GM12874 (cell line): ENCODE measurements at regions not wholly inside any gene's neighbourhood (a gene's known extent, or its start where the extent isn't known, plus 50 kb on each side); places are given as distances from the start of the nearest gene placed in this dataset.

Source experiments
- TF ChIP-seq, protein P1 (sequence below): IDR thresholded peaks from 2 replicates; pipeline ENCODE4 v1.5.1; 2011; ENCODE audit warnings: low read depth, mild to moderate bottlenecking, control low read depth, low read length, moderate library complexity; ENCODE audit not compliant: insufficient read depth

DNA sequence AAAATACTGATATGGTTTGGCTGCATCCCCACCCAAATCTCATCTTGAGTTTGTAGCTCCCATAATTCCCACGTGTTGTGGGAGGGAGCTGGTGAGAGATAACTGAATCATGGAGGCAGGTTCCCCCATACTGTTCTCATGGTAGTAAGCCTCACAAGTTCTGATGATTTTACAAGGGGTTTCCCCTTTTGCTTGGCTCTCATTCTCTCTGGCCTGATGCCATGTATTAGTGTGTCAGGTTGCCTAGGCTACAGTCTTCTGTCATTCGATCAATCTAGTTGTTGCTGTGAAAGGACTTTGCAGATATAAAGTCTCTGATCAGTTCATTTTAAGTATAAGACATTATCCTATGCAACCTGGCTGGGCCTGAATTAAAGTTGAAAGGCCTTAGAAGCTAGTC lies 209.3 kb upstream of the MAOA start:
- TF ChIP-seq, protein P1, sequence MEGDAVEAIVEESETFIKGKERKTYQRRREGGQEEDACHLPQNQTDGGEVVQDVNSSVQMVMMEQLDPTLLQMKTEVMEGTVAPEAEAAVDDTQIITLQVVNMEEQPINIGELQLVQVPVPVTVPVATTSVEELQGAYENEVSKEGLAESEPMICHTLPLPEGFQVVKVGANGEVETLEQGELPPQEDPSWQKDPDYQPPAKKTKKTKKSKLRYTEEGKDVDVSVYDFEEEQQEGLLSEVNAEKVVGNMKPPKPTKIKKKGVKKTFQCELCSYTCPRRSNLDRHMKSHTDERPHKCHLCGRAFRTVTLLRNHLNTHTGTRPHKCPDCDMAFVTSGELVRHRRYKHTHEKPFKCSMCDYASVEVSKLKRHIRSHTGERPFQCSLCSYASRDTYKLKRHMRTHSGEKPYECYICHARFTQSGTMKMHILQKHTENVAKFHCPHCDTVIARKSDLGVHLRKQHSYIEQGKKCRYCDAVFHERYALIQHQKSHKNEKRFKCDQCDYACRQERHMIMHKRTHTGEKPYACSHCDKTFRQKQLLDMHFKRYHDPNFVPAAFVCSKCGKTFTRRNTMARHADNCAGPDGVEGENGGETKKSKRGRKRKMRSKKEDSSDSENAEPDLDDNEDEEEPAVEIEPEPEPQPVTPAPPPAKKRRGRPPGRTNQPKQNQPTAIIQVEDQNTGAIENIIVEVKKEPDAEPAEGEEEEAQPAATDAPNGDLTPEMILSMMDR: no peak

DNA sequence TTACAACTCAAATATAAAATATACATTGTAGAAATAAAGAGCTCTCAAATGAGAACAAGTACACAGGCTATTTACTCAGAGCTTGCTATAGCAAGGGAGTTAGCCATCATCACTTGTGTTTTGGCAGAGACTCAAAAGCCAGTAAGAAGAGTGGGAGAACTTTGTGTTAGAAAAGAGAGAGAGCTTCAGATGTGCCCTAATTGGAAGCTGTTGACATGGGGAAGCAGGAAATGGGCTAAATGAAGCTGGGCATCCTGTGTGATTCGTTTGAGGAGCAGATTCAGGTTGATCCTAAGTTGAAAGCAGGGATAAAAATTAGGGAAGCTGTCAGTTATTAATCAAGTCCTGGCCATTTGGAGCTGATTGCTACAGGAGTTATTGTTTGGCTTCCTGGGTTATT lies 207.4 kb upstream of the MAOA start:
- TF ChIP-seq, protein P1: no peak

DNA sequence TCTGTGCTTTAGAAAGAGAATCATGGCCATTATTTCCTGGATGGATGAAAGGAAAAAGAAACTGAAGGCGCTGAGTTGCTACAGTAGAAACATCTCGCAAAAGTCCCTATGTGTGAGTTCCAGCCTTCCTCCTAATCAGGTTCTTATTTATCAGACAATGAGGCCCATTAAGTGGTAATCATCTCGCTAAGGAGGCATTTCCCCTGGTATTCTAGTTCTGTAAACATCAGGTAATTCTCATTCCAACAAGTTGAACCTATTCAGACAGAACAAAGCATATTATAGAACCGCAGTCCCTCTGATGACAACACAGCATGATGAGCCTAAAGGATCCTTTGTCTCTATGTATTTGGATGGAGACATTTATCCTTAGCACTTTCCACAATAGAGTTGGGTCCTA lies 205.7 kb upstream of the MAOA start:
- TF ChIP-seq, protein P1: no peak

DNA sequence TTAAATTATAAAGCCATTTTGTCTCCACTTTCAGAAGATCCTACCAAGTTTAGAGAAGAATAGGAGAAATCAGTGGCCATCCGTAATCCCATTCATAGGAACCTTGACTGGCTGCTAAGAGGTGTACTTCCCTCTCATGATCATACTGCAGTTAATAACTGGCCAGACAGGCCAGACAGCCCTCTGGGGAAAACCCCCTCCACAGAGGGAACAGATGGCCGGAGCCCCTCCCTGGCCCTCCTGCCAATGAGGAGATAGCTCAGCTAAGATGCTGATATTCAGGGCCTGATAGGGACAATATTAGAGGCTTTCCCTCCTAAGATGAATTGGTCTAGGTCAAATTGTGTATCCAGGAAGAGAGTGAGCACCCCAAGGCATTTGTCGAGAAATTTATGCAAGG lies 200.0 kb upstream of the MAOA start:
- TF ChIP-seq, protein P1: no peak

DNA sequence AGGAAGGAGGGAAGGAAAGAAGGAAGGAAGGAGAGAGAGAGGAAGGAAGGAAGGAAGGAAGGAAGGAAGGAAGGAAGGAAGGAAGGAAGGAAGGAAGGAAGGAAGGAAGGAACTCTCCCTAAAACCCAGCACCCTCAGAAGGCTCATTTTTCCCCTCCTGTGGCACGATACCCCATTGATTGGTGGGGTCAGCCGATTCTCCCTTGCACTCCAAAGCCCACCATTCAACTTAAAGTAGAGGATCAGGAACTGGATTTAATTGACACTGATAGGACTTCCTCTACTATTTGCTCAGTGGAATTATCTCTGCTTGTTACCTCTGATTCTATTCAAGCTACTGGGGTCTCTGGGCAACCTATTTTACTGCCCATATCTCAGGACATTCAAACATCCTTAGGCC lies 199.2 kb upstream of the MAOA start:
- TF ChIP-seq, protein P1: no peak

DNA sequence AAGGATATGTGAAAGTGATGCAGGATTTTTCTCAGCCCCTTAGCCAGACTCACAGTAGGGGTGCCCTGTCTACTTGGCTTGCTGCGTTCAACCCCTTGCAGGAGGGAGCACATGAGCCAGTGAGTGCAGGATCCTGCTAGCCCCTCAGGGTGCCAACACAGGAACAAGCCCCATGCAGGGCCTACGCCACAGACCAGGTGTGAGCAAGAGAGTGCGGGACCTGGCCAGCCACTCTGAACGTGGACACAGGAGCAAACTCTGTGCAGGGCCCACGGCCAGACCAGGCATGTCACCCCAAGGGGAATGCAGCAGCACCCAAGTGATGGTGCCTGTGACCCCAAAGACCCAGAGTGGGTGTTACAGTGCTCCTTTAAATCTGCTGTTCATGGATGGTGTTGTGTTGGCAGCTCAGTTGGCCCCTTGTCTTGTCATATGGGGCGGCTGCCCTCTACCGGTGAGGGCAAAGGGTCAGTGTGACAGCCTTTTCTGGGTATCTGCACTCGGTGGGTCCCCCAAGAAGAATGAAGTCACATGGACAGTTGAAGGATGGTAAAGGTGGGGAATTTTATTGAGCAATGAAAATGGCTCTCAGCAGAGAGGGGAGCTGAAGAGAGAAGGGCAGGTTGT lies 188.4 kb upstream of the MAOA start:
- TF ChIP-seq, protein P1: no peak

DNA sequence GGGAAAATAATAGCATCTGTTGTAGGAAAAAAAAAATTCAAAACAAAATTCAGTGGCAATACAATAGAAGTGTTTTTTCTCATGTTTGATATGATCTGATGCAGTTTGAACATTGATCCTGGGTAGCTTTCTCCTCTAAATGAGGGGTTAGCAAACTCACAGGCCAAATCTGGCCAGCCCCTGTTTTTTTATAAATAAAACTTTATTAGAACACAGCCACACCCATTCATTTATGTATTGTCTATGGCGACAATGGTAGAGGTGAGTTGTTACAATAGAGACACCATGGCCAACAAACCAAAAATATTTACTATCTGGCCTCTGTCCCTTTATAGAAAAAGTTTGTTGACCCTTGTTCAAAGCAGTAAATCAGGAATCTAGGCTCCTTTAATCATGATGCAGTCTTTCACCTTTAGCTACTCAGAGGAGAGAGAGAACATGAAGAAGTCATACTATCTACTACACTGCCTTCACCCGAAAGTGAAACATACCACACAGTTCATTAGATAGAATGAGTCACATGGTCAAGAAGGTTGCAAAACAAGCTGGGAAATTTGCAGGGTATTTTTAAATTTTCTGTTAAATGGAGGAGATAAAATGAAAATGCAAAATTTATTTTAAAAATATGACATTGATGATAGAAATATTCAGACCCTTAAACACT lies 186.6 kb upstream of the MAOA start:
- TF ChIP-seq, protein P1: no peak

DNA sequence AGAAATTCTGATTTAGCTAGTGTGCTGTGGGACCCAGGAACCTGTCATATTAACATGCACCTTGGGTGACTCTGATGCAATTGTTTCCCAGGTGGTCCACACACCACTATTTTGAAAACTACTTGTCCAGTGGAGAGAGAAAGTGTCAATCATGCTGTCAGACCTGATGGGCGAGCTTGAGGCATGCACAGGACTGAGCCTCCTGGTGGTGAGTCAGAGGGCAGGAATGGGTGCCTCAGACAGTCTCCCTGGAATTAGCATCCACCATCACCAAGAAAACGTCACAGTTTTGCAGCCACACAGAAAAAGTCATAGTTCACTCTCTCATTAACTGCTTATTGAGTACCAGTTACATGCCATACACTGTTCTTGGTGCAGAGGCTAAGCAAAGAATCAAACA lies 181.8 kb upstream of the MAOA start:
- TF ChIP-seq, protein P1: no peak
